WTC11 (cell line): ENCODE measurements at regions not wholly inside any gene's neighbourhood (a gene's known extent, or its start where the extent isn't known, plus 50 kb on each side); places are given as distances from the start of the nearest gene placed in this dataset.

Experiments used
- ATAC-seq: fragments of 200-7000 bp; cut with Tn5 transposase; 2 replicates; pipeline ENCODE4 v1.10.0; 2021; ENCODE audit warnings: mild to moderate bottlenecking, moderate library complexity
- CTCF ChIA-PET: fragments of 300-600 bp; sonication (Branson Sonifier 250); formaldehyde crosslinking; loops from one replicate; lab custom pipeline; 2021; ENCODE audit warnings: antibody characterized with exemption; lab: Charles Lee
- POLR2A ChIA-PET: fragments of 350-600 bp; sonication (Branson Sonifier 250); formaldehyde crosslinking; loops from one replicate; lab custom pipeline; 2021; ENCODE audit warnings: antibody characterized with exemption; lab: Charles Lee
- DNase-seq: peaks from one replicate; pipeline ENCODE4 v3.0.0; 2021; ENCODE audit warnings: low spot score
- H3K27ac Mint-ChIP-seq: 2 replicates; pipeline ENCODE4 v1.8.0; 2021; ENCODE audit warnings: mixed read lengths
- H3K27me3 Mint-ChIP-seq: 2 replicates; pipeline ENCODE4 v1.8.0; 2021; ENCODE audit warnings: low read depth, mild to moderate bottlenecking, moderate library complexity, mixed read lengths
- H3K36me3 Mint-ChIP-seq: 2 replicates; pipeline ENCODE4 v1.8.0; 2021; ENCODE audit warnings: mixed read lengths
- H3K4me1 Mint-ChIP-seq: 2 replicates; pipeline ENCODE4 v1.8.0; 2022; ENCODE audit warnings: mixed read lengths
- H3K4me3 Mint-ChIP-seq: 2 replicates; pipeline ENCODE4 v1.8.0; 2021; ENCODE audit warnings: mild to moderate bottlenecking, moderate library complexity, mixed read lengths
- H3K9me3 Mint-ChIP-seq: 2 replicates; pipeline ENCODE4 v1.8.0; 2021; ENCODE audit warnings: mixed read lengths
- ATF1 ChIP-seq: sonication (generic); formaldehyde crosslinking; IDR thresholded peaks from 2 replicates; pipeline ENCODE4 v1.8.1; 2023; ENCODE audit warnings: mild to moderate bottlenecking, moderate library complexity, missing genetic modification reagents
- CBFB ChIP-seq: sonication (generic); formaldehyde crosslinking; IDR thresholded peaks from 2 replicates; pipeline ENCODE4 v1.8.1; 2022; ENCODE audit warnings: mild to moderate bottlenecking, low read depth, missing genetic modification reagents
- GABPB1 ChIP-seq: sonication (generic); formaldehyde crosslinking; IDR thresholded peaks from 2 replicates; pipeline ENCODE4 v1.8.1; 2023; ENCODE audit warnings: mild to moderate bottlenecking, missing genetic modification reagents
- IRF2 ChIP-seq: sonication (generic); formaldehyde crosslinking; IDR thresholded peaks from 2 replicates; pipeline ENCODE4 v1.8.0; 2022; ENCODE audit warnings: low read depth, missing genetic modification reagents, borderline replicate concordance
- MXD4 ChIP-seq: fragments of 250-450 bp; sonication (Bioruptor Pico); IDR thresholded peaks from 2 replicates; pipeline ENCODE4 v1.8.0; 2021; ENCODE audit warnings: mild to moderate bottlenecking, moderate library complexity, borderline replicate concordance
- MYBL2 ChIP-seq: sonication (generic); formaldehyde crosslinking; IDR thresholded peaks from 2 replicates; pipeline ENCODE4 v1.8.1; 2023; ENCODE audit warnings: mild to moderate bottlenecking, moderate library complexity, missing genetic modification reagents
- NFATC4 ChIP-seq: fragments of 250-450 bp; sonication (Bioruptor Pico); IDR thresholded peaks from 2 replicates; pipeline ENCODE4 v1.9.0; 2021; ENCODE audit warnings: mild to moderate bottlenecking
- NFE2L1 ChIP-seq: sonication (generic); formaldehyde crosslinking; IDR thresholded peaks from 2 replicates; pipeline ENCODE4 v1.8.1; 2023; ENCODE audit warnings: missing genetic modification reagents
- NFYB ChIP-seq: sonication (generic); formaldehyde crosslinking; conservative IDR thresholded peaks from 2 replicates; pipeline ENCODE4 v1.8.0; 2022; ENCODE audit warnings: low read depth, missing genetic modification reagents
- NR1H2 ChIP-seq: sonication (generic); formaldehyde crosslinking; IDR thresholded peaks from 2 replicates; pipeline ENCODE4 v1.9.0; 2021; ENCODE audit warnings: mild to moderate bottlenecking, moderate library complexity, missing genetic modification reagents
- ZNF138 ChIP-seq: sonication (generic); formaldehyde crosslinking; conservative IDR thresholded peaks from 2 replicates; pipeline ENCODE4 v1.8.1; 2022; ENCODE audit warnings: mild to moderate bottlenecking, moderate library complexity, missing genetic modification reagents
- TF ChIP-seq, protein P1 (sequence below): sonication (generic); formaldehyde crosslinking; IDR thresholded peaks from 2 replicates; pipeline ENCODE4 v1.8.0; 2023; ENCODE audit warnings: missing genetic modification reagents
- TF ChIP-seq, protein P2 (sequence below): sonication (generic); formaldehyde crosslinking; IDR thresholded peaks from 2 replicates; pipeline ENCODE4 v1.8.1; 2023; ENCODE audit warnings: mild to moderate bottlenecking, missing genetic modification reagents, borderline replicate concordance
- TF ChIP-seq, protein P3 (sequence below): sonication (generic); formaldehyde crosslinking; IDR thresholded peaks from 2 replicates; pipeline ENCODE4 v1.8.0; 2022; ENCODE audit warnings: mild to moderate bottlenecking, missing genetic modification reagents
- TF ChIP-seq, protein P4 (sequence below): sonication (generic); formaldehyde crosslinking; IDR thresholded peaks from 2 replicates; pipeline ENCODE4 v1.8.0; 2022; ENCODE audit warnings: mild to moderate bottlenecking, missing genetic modification reagents
- TF ChIP-seq, protein P5 (sequence below): sonication (generic); formaldehyde crosslinking; IDR thresholded peaks from 2 replicates; pipeline ENCODE4 v1.8.1; 2022; ENCODE audit warnings: mild to moderate bottlenecking, moderate library complexity, missing genetic modification reagents
- TF ChIP-seq, protein P6 (sequence below): sonication (generic); formaldehyde crosslinking; IDR thresholded peaks from 2 replicates; pipeline ENCODE4 v1.8.0; 2023; ENCODE audit warnings: mild to moderate bottlenecking, missing genetic modification reagents
- TF ChIP-seq, protein P7 (sequence below): sonication (generic); formaldehyde crosslinking; IDR thresholded peaks from 2 replicates; pipeline ENCODE4 v1.8.1; 2023; ENCODE audit warnings: mild to moderate bottlenecking, missing genetic modification reagents, moderate library complexity
- TF ChIP-seq, protein P8 (sequence below): fragments of 250-450 bp; sonication (Bioruptor Pico); IDR thresholded peaks from 2 replicates; pipeline ENCODE4 v1.8.0; 2021; ENCODE audit warnings: mild to moderate bottlenecking

DNA sequence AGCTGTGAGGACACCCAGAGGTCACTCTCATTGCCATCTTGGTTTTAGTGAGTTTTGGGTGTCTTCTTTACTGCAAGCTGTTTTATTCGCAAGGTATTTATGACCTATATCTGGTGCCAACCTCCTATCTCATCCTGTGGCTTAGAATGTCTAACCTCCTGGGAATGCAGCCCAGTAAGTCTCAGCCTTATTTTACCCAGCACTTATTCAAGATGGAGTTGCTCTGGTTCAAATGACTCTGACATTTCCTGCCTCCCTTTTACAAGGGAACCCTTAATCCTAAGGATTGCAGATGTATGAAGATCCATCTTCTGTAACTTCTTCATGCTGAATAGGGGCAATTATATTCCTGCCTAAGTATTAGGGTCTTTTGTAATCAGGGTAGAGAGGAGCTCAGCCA lies 708.0 kb downstream of the TMEM182 start:
- H3K9me3 Mint-ChIP-seq = no peaks in the 10 kb centered on the region; the same call in 1 of the 2 replicates
- no peaks in the 10 kb centered on the region for H3K27me3 Mint-ChIP-seq
- no peak overlapping the region for H3K27ac Mint-ChIP-seq
- no peaks in the 10 kb centered on the region for H3K36me3 Mint-ChIP-seq
- H3K4me3 Mint-ChIP-seq = no peak overlapping the region
- CTCF ChIA-PET = no interaction called here
- no peak for DNase-seq
- H3K4me1 Mint-ChIP-seq = peaks cover 3% of the 10 kb centered on the region
- TF ChIP-seq ATF1 = no peak
- TF ChIP-seq GABPB1 (CRISPR knock-in tag) = no peak
- no peak for TF ChIP-seq IRF2
- TF ChIP-seq, protein P1, sequence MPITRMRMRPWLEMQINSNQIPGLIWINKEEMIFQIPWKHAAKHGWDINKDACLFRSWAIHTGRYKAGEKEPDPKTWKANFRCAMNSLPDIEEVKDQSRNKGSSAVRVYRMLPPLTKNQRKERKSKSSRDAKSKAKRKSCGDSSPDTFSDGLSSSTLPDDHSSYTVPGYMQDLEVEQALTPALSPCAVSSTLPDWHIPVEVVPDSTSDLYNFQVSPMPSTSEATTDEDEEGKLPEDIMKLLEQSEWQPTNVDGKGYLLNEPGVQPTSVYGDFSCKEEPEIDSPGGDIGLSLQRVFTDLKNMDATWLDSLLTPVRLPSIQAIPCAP (CRISPR knock-in tag) = no peak
- TF ChIP-seq, protein P2, sequence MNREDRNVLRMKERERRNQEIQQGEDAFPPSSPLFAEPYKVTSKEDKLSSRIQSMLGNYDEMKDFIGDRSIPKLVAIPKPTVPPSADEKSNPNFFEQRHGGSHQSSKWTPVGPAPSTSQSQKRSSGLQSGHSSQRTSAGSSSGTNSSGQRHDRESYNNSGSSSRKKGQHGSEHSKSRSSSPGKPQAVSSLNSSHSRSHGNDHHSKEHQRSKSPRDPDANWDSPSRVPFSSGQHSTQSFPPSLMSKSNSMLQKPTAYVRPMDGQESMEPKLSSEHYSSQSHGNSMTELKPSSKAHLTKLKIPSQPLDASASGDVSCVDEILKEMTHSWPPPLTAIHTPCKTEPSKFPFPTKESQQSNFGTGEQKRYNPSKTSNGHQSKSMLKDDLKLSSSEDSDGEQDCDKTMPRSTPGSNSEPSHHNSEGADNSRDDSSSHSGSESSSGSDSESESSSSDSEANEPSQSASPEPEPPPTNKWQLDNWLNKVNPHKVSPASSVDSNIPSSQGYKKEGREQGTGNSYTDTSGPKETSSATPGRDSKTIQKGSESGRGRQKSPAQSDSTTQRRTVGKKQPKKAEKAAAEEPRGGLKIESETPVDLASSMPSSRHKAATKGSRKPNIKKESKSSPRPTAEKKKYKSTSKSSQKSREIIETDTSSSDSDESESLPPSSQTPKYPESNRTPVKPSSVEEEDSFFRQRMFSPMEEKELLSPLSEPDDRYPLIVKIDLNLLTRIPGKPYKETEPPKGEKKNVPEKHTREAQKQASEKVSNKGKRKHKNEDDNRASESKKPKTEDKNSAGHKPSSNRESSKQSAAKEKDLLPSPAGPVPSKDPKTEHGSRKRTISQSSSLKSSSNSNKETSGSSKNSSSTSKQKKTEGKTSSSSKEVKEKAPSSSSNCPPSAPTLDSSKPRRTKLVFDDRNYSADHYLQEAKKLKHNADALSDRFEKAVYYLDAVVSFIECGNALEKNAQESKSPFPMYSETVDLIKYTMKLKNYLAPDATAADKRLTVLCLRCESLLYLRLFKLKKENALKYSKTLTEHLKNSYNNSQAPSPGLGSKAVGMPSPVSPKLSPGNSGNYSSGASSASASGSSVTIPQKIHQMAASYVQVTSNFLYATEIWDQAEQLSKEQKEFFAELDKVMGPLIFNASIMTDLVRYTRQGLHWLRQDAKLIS (CRISPR knock-in tag) = no peak
- no peak for TF ChIP-seq MXD4 (CRISPR knock-in tag)
- TF ChIP-seq, protein P3, sequence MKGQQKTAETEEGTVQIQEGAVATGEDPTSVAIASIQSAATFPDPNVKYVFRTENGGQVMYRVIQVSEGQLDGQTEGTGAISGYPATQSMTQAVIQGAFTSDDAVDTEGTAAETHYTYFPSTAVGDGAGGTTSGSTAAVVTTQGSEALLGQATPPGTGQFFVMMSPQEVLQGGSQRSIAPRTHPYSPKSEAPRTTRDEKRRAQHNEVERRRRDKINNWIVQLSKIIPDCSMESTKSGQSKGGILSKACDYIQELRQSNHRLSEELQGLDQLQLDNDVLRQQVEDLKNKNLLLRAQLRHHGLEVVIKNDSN = no peak
- TF ChIP-seq ZNF138 (CRISPR knock-in tag) = no peak
- TF ChIP-seq, protein P4, sequence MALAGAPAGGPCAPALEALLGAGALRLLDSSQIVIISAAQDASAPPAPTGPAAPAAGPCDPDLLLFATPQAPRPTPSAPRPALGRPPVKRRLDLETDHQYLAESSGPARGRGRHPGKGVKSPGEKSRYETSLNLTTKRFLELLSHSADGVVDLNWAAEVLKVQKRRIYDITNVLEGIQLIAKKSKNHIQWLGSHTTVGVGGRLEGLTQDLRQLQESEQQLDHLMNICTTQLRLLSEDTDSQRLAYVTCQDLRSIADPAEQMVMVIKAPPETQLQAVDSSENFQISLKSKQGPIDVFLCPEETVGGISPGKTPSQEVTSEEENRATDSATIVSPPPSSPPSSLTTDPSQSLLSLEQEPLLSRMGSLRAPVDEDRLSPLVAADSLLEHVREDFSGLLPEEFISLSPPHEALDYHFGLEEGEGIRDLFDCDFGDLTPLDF (CRISPR knock-in tag) = no peak
- TF ChIP-seq NFATC4 (CRISPR knock-in tag) = no peak
- no peak for TF ChIP-seq NR1H2
- TF ChIP-seq, protein P5, sequence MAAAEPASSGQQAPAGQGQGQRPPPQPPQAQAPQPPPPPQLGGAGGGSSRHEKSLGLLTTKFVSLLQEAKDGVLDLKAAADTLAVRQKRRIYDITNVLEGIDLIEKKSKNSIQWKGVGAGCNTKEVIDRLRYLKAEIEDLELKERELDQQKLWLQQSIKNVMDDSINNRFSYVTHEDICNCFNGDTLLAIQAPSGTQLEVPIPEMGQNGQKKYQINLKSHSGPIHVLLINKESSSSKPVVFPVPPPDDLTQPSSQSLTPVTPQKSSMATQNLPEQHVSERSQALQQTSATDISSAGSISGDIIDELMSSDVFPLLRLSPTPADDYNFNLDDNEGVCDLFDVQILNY (CRISPR knock-in tag) = no peak
- TF ChIP-seq NFYB (CRISPR knock-in tag) = no peak
- TF ChIP-seq NFE2L1 = no peak
- TF ChIP-seq MYBL2 = no peak
- TF ChIP-seq, protein P6, sequence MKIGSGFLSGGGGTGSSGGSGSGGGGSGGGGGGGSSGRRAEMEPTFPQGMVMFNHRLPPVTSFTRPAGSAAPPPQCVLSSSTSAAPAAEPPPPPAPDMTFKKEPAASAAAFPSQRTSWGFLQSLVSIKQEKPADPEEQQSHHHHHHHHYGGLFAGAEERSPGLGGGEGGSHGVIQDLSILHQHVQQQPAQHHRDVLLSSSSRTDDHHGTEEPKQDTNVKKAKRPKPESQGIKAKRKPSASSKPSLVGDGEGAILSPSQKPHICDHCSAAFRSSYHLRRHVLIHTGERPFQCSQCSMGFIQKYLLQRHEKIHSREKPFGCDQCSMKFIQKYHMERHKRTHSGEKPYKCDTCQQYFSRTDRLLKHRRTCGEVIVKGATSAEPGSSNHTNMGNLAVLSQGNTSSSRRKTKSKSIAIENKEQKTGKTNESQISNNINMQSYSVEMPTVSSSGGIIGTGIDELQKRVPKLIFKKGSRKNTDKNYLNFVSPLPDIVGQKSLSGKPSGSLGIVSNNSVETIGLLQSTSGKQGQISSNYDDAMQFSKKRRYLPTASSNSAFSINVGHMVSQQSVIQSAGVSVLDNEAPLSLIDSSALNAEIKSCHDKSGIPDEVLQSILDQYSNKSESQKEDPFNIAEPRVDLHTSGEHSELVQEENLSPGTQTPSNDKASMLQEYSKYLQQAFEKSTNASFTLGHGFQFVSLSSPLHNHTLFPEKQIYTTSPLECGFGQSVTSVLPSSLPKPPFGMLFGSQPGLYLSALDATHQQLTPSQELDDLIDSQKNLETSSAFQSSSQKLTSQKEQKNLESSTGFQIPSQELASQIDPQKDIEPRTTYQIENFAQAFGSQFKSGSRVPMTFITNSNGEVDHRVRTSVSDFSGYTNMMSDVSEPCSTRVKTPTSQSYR (CRISPR knock-in tag) = no peak
- TF ChIP-seq CBFB (CRISPR knock-in tag) = no peak
- TF ChIP-seq, protein P7, sequence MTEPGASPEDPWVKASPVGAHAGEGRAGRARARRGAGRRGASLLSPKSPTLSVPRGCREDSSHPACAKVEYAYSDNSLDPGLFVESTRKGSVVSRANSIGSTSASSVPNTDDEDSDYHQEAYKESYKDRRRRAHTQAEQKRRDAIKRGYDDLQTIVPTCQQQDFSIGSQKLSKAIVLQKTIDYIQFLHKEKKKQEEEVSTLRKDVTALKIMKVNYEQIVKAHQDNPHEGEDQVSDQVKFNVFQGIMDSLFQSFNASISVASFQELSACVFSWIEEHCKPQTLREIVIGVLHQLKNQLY (CRISPR knock-in tag) = no peak
- TF ChIP-seq, protein P8, sequence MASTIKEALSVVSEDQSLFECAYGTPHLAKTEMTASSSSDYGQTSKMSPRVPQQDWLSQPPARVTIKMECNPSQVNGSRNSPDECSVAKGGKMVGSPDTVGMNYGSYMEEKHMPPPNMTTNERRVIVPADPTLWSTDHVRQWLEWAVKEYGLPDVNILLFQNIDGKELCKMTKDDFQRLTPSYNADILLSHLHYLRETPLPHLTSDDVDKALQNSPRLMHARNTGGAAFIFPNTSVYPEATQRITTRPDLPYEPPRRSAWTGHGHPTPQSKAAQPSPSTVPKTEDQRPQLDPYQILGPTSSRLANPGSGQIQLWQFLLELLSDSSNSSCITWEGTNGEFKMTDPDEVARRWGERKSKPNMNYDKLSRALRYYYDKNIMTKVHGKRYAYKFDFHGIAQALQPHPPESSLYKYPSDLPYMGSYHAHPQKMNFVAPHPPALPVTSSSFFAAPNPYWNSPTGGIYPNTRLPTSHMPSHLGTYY (CRISPR knock-in tag) = no peak
- POLR2A ChIA-PET = no interaction called here
- no peak for ATAC-seq
